ENCODE measurements at regions not wholly inside any gene's neighbourhood (a gene's known extent, or its start where the extent isn't known, plus 50 kb on each side); places are given as distances from the start of the nearest gene placed in this dataset.

DNA sequence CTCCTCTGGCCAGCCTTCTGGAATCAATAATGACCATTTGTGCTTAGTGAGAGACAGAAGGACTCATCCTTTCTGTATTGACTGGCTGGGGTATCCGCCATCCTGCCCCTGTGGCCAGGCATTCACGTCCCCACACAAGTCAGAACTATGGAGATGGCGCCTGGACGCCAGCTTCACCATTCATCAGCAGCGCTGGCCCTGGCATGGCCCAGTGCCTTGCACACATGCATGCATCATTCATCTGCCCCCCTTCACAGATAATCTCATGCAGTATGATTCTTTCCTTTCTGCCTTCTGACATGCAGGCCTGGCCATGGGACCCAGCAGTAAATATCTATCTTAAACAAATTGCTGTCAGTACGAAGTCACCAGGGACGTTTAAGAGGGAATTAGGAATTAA lies 114.8 kb upstream of the MKI67 start:
- TF ChIP-seq, protein P1, sequence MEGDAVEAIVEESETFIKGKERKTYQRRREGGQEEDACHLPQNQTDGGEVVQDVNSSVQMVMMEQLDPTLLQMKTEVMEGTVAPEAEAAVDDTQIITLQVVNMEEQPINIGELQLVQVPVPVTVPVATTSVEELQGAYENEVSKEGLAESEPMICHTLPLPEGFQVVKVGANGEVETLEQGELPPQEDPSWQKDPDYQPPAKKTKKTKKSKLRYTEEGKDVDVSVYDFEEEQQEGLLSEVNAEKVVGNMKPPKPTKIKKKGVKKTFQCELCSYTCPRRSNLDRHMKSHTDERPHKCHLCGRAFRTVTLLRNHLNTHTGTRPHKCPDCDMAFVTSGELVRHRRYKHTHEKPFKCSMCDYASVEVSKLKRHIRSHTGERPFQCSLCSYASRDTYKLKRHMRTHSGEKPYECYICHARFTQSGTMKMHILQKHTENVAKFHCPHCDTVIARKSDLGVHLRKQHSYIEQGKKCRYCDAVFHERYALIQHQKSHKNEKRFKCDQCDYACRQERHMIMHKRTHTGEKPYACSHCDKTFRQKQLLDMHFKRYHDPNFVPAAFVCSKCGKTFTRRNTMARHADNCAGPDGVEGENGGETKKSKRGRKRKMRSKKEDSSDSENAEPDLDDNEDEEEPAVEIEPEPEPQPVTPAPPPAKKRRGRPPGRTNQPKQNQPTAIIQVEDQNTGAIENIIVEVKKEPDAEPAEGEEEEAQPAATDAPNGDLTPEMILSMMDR (IDR thresholded peaks at IDR 0.05; ENCODE audit: low read depth, low read length, poor library complexity, severe bottlenecking) = no peak
- no peak for TF ChIP-seq EZH2phosphoT487 (IDR thresholded peaks at IDR 0.05; ENCODE audit: borderline replicate concordance, low read length)

All from DOHH2 (cell line).